ENCODE measurements at regions not wholly inside any gene's neighbourhood (a gene's known extent, or its start where the extent isn't known, plus 50 kb on each side); places are given as distances from the start of the nearest gene placed in this dataset.

DNA sequence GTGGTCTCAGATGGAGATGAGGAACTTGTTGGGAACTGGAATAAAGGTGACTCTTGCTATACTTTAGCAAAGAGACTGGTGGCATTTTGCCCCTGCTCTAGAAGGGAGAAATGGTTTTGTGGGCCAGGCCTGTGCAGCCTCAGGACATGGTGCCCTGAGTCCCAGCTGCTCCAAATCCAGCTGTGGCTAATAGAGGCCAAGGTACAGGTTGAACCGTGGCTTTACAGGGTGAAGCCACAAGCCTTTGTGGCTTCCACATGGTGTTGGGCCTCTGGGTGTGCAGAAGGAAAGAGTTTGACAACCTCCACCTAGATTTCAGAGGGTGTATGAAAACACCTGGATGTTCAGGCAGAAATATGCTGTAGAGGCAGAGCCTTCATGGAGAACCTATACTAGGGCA, 586.0 kb downstream of the FLRT2 start:
- TF ChIP-seq, protein P1, sequence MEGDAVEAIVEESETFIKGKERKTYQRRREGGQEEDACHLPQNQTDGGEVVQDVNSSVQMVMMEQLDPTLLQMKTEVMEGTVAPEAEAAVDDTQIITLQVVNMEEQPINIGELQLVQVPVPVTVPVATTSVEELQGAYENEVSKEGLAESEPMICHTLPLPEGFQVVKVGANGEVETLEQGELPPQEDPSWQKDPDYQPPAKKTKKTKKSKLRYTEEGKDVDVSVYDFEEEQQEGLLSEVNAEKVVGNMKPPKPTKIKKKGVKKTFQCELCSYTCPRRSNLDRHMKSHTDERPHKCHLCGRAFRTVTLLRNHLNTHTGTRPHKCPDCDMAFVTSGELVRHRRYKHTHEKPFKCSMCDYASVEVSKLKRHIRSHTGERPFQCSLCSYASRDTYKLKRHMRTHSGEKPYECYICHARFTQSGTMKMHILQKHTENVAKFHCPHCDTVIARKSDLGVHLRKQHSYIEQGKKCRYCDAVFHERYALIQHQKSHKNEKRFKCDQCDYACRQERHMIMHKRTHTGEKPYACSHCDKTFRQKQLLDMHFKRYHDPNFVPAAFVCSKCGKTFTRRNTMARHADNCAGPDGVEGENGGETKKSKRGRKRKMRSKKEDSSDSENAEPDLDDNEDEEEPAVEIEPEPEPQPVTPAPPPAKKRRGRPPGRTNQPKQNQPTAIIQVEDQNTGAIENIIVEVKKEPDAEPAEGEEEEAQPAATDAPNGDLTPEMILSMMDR (IDR thresholded peaks at IDR 0.05): no peak
- no peak for TF ChIP-seq EZH2 (IDR thresholded peaks at IDR 0.05)

Measured in neural progenitor cell (in vitro differentiated cells).